ENCODE measurements at regions not wholly inside any gene's neighbourhood (a gene's known extent, or its start where the extent isn't known, plus 50 kb on each side); places are given as distances from the start of the nearest gene placed in this dataset.

GRCh38 chr11:45410391-45411227, 124.5 kb upstream of the SYT13 start:
- TF ChIP-seq GATA2 (IDR thresholded peaks at IDR 0.05; ENCODE audit: low read depth, low read length) (no peak), GATA3 (IDR thresholded peaks at IDR 0.05; ENCODE audit: low read depth, low read length) (no peak)
